HepG2 (cell line): ENCODE measurements at regions not wholly inside any gene's neighbourhood (a gene's known extent, or its start where the extent isn't known, plus 50 kb on each side); places are given as distances from the start of the nearest gene placed in this dataset.
"Not testable (repeated sequence)": the region's sequence is repeated elsewhere in the genome, so short reads cannot be mapped to it uniquely, and the experiment has no call there.

Source experiments
- FOXJ3 ChIP-seq: sonication (generic); formaldehyde crosslinking; IDR thresholded peaks from 2 replicates; pipeline ENCODE4 v1.4.0; 2020; ENCODE audit warnings: missing genetic modification reagents, mild to moderate bottlenecking, borderline replicate concordance
- RFX5 ChIP-seq: IDR thresholded peaks from 2 replicates; pipeline ENCODE4 v1.6.1; 2011; ENCODE audit warnings: low read depth, low read length, improper control_type of control experiment
- SIN3A ChIP-seq: IDR thresholded peaks from 2 replicates; pipeline ENCODE4 v1.6.1; 2011; ENCODE audit warnings: low read depth, mild to moderate bottlenecking, control low read depth, low read length, borderline replicate concordance
- SOX6 ChIP-seq, 2 experiments: fragments of 450-650 bp in 1 of 2; sonication (generic) in 1 of 2; formaldehyde crosslinking in 1 of 2; IDR thresholded peaks; 2 replicates each; pipeline versions ENCODE4 v1.4.0 to v1.6.1; 2017 to 2020; ENCODE audit warnings: antibody characterized with exemption in 1 of 2, mild to moderate bottlenecking in 1 of 2, missing genetic modification reagents in 1 of 2
- STAG1 ChIP-seq: sonication (generic); formaldehyde crosslinking; IDR thresholded peaks from 2 replicates; pipeline ENCODE4 v1.4.0; 2020; ENCODE audit warnings: missing genetic modification reagents
- ZEB1 ChIP-seq: IDR thresholded peaks from 2 replicates; pipeline ENCODE4 v1.6.1; 2012; ENCODE audit warnings: mild to moderate bottlenecking, low read depth, inconsistent platforms; ENCODE audit not compliant: insufficient replicate concordance
- ZKSCAN1 ChIP-seq: fragments of 150-350 bp; IDR thresholded peaks from 2 replicates; pipeline ENCODE4 v1.6.1; 2014; ENCODE audit warnings: low read length
- ZNF24 ChIP-seq: fragments of 450-650 bp; IDR thresholded peaks from 2 replicates; pipeline ENCODE4 v1.6.1; 2017; ENCODE audit warnings: antibody characterized with exemption, mild to moderate bottlenecking
- ZNF326 ChIP-seq: sonication (generic); formaldehyde crosslinking; IDR thresholded peaks from 2 replicates; pipeline ENCODE4 v1.4.0; 2020; ENCODE audit warnings: missing genetic modification reagents, borderline replicate concordance
- TF ChIP-seq, protein P1 (sequence below): sonication (generic); formaldehyde crosslinking; IDR thresholded peaks from 2 replicates; pipeline ENCODE4 v1.5.1; 2020; ENCODE audit warnings: missing genetic modification reagents, mild to moderate bottlenecking, borderline replicate concordance

GRCh38 chr1:58051187-58051586, 495.3 kb downstream of the OMA1 start:
- TF ChIP-seq SIN3A; ZKSCAN1; RFX5; STAG1; SOX6 (IDR thresholded peaks at IDR 0.05); SOX6 (CRISPR knock-in tag; IDR thresholded peaks at IDR 0.05); ZEB1; ZNF326 (CRISPR knock-in tag); ZNF24; FOXJ3 (CRISPR knock-in tag): not testable (repeated sequence)
- TF ChIP-seq, protein P1, sequence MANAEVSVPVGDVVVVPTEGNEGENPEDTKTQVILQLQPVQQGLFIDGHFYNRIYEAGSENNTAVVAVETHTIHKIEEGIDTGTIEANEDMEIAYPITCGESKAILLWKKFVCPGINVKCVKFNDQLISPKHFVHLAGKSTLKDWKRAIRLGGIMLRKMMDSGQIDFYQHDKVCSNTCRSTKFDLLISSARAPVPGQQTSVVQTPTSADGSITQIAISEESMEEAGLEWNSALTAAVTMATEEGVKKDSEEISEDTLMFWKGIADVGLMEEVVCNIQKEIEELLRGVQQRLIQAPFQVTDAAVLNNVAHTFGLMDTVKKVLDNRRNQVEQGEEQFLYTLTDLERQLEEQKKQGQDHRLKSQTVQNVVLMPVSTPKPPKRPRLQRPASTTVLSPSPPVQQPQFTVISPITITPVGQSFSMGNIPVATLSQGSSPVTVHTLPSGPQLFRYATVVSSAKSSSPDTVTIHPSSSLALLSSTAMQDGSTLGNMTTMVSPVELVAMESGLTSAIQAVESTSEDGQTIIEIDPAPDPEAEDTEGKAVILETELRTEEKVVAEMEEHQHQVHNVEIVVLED (CRISPR knock-in tag), result not testable (repeated sequence)
